Fibroblast of the aortic adventitia (primary cell): ENCODE measurements at regions not wholly inside any gene's neighbourhood (a gene's known extent, or its start where the extent isn't known, plus 50 kb on each side); places are given as distances from the start of the nearest gene placed in this dataset.
"Not testable (repeated sequence)": the region's sequence is repeated elsewhere in the genome, so short reads cannot be mapped to it uniquely, and the experiment has no call there.

Source experiments
- DNase-seq: peaks from one replicate; pipeline ENCODE4 v3.0.0-alpha.2; 2010; ENCODE audit warnings: low read depth
- H3K4me3 ChIP-seq: 2 replicates; pipeline ENCODE4 v1.5.1; 2011; ENCODE audit warnings: low read depth, mild to moderate bottlenecking, control low read depth, low read length, moderate library complexity
- CTCF ChIP-seq: IDR thresholded peaks from 2 replicates; pipeline ENCODE4 v1.5.1; 2011; ENCODE audit warnings: mild to moderate bottlenecking, low read length, control low read depth, inconsistent platforms; ENCODE audit not compliant: insufficient read depth

GRCh38 chrX:1053072-1053471 lies 159.4 kb downstream of the CRLF2 start:
- no peak for TF ChIP-seq CTCF
- DNase-seq, result no peak
- no peak overlapping the region for H3K4me3 ChIP-seq

GRCh38 chrX:1052021-1052420 lies 160.4 kb downstream of the CRLF2 start:
- no peak overlapping the region for H3K4me3 ChIP-seq
- TF ChIP-seq CTCF, result no peak
- no peak for DNase-seq

- no peak for TF ChIP-seq CTCF
- DNase-seq, result no peak
- H3K4me3 ChIP-seq, result no peak overlapping the region
Observed at GRCh38 chrX:1051421-1051820, 161.0 kb downstream of the CRLF2 start.

GRCh38 chrX:1045680-1046314 lies 166.7 kb downstream of the CRLF2 start:
- no peak for DNase-seq
- H3K4me3 ChIP-seq, result no peak overlapping the region
- TF ChIP-seq CTCF, result no peak

- no peak overlapping the region for H3K4me3 ChIP-seq
- no peak for TF ChIP-seq CTCF
- no peak for DNase-seq
Observed at GRCh38 chrX:1041091-1041490, 171.4 kb downstream of the CRLF2 start.

GRCh38 chrX:1035931-1036330 lies 176.5 kb downstream of the CRLF2 start:
- not testable (repeated sequence) for H3K4me3 ChIP-seq, DNase-seq

GRCh38 chrX:1035206-1035605 lies 177.2 kb downstream of the CRLF2 start:
- TF ChIP-seq CTCF, result no peak
- no peak for DNase-seq
- H3K4me3 ChIP-seq, result no peak overlapping the region
